GM10266 (cell line): ENCODE measurements at regions not wholly inside any gene's neighbourhood (a gene's known extent, or its start where the extent isn't known, plus 50 kb on each side); places are given as distances from the start of the nearest gene placed in this dataset.
"Not testable (repeated sequence)": the region's sequence is repeated elsewhere in the genome, so short reads cannot be mapped to it uniquely, and the experiment has no call there.

Source experiments
- DNase-seq: peaks from one replicate; pipeline ENCODE4 v3.0.0; 2012; ENCODE audit errors: extremely low spot score
- CTCF ChIP-seq: IDR thresholded peaks from 2 replicates; pipeline ENCODE4 v1.5.1; 2012; ENCODE audit warnings: mild to moderate bottlenecking, low read depth; ENCODE audit not compliant: control insufficient read depth, insufficient read depth; ENCODE audit errors: missing control alignments

GRCh38 chrX:83588409-83588808, 80.3 kb downstream of the POU3F4 start:
- DNase-seq: no peak
- no peak for TF ChIP-seq CTCF

GRCh38 chrX:83593634-83594294, 85.7 kb downstream of the POU3F4 start:
- no peak for TF ChIP-seq CTCF
- DNase-seq: no peak

- TF ChIP-seq CTCF: no peak
These were observed 122.6 kb downstream of the POU3F4 start for GRCh38 chrX:83630662-83631061.

GRCh38 chrX:83649706-83650105, 141.6 kb downstream of the POU3F4 start:
- not testable (repeated sequence) for DNase-seq

More at GRCh38 chrX:83630662-83631061, 122.6 kb downstream of the POU3F4 start:
- no peak for DNase-seq

GRCh38 chrX:83658731-83659130, 150.6 kb downstream of the POU3F4 start:
- peak; percentile 4 for DNase-seq
- no peak for TF ChIP-seq CTCF
